NCI-H128 (cell line): ENCODE measurements at regions not wholly inside any gene's neighbourhood (a gene's known extent, or its start where the extent isn't known, plus 50 kb on each side); places are given as distances from the start of the nearest gene placed in this dataset.

Experiments used
- DNase-seq: peaks from one replicate; lab custom pipeline; 2025; ENCODE audit not compliant: unreplicated experiment; lab: John Stamatoyannopoulos, UW

DNA sequence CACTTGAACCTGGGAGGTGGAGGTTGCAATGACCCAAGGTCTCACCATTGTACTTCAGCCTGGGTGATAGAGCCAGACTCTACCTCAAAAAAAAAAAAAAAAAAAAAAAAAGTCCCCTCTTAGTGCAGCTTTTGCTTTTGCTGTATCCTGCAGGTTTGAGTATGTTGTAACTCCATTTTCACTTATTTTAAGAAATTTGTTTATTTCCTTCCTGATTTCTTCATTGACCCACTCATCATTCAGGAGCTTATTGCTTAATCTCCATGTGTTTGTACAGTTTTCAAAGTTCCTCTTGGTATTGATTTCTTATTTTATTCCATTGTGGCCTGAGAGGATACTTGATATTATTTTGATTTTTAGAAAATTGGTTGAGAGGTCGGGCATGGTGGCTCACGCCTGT is 50.9 kb upstream of the AK4 start:
- DNase-seq, result no peak
